ENCODE measurements at regions not wholly inside any gene's neighbourhood (a gene's known extent, or its start where the extent isn't known, plus 50 kb on each side); places are given as distances from the start of the nearest gene placed in this dataset.

DNA sequence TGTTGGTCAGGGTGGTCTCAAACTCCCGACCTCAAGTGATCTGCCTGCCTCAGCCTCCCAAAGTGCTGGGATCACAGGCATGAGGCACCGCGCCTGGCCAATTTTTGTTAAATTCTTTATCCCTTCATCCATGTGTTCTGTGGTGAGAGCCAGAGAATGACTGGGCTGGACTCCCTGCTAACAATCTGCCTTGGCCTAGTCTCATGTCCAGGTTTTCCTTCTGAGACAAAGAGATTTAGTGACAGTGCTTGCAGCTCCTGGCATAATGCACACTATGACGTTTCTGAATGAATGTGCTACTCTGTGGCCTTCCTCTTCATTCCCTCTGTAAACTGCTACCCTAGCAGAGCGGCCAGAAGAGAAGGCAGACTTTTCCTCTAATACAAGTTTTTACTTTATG is 79.3 kb downstream of the FOXD1 start:
- no peak overlapping the region for H3K27ac Mint-ChIP-seq
- no peak overlapping the region for H3K4me3 Mint-ChIP-seq
- TF ChIP-seq, protein P1, sequence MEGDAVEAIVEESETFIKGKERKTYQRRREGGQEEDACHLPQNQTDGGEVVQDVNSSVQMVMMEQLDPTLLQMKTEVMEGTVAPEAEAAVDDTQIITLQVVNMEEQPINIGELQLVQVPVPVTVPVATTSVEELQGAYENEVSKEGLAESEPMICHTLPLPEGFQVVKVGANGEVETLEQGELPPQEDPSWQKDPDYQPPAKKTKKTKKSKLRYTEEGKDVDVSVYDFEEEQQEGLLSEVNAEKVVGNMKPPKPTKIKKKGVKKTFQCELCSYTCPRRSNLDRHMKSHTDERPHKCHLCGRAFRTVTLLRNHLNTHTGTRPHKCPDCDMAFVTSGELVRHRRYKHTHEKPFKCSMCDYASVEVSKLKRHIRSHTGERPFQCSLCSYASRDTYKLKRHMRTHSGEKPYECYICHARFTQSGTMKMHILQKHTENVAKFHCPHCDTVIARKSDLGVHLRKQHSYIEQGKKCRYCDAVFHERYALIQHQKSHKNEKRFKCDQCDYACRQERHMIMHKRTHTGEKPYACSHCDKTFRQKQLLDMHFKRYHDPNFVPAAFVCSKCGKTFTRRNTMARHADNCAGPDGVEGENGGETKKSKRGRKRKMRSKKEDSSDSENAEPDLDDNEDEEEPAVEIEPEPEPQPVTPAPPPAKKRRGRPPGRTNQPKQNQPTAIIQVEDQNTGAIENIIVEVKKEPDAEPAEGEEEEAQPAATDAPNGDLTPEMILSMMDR (IDR thresholded peaks at IDR 0.05): no peak
- Histone ChIP-seq H3K27ac (ENCODE audit: low read length) (no peak overlapping the region), H3K4me3 (ENCODE audit: low read length) (no peak overlapping the region), H3K36me3 (ENCODE audit: control insufficient read depth, insufficient read depth, low read length) (no peaks in the 10 kb centered on the region), H3K4me1 (ENCODE audit: control insufficient read depth, insufficient read depth, low read length) (no peaks in the 10 kb centered on the region), H3K27me3 (ENCODE audit: control insufficient read depth, insufficient read depth, low read length) (peaks cover 4% of the 10 kb centered on the region), H3K9me3 (ENCODE audit: control insufficient read depth, insufficient read depth, low read length) (no peaks in the 10 kb centered on the region)
- no peaks in the 10 kb centered on the region for H3K36me3 Mint-ChIP-seq
- no peaks in the 10 kb centered on the region for H3K4me1 Mint-ChIP-seq
- WGBS (ENCODE audit: insufficient coverage): 89% methylated on average over 5 of the region's 5 CpGs
- H3K9me3 Mint-ChIP-seq: no peaks in the 10 kb centered on the region
- H3K27me3 Mint-ChIP-seq (ENCODE audit: low read depth in 2 of 2): peaks cover 24 to 30% of the 10 kb centered on the region in 2 donors
- intact Hi-C loops (cut with micrococcal nuclease): no loop called here
- DNase-seq (no peak), ATAC-seq (no peak)

DNA sequence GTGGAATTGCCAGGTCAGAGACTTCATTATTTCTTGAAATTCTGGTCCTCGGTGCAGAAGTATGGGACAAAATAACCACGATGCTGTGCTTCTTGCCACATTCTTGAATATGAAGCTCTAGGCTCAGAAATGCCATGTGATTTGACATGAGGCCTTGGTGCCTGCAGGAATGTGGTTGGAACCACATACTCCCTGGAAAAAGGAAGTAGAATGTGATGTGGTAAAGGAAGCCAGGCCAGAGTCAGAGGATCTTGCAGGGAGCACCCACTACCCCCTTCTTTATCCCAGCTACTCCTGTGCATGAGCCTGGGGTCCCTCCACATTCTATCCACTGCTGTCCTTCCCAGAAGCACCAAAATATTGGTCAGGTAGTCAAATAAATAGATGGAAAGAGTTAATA is 80.9 kb downstream of the FOXD1 start:
- intact Hi-C loops (cut with micrococcal nuclease): no loop called here
- Histone ChIP-seq H3K4me3 (ENCODE audit: low read length) (no peak overlapping the region), H3K27ac (ENCODE audit: low read length) (no peak overlapping the region), H3K4me1 (ENCODE audit: control insufficient read depth, insufficient read depth, low read length) (no peaks in the 10 kb centered on the region), H3K9me3 (ENCODE audit: control insufficient read depth, insufficient read depth, low read length) (no peaks in the 10 kb centered on the region), H3K36me3 (ENCODE audit: control insufficient read depth, insufficient read depth, low read length) (no peaks in the 10 kb centered on the region), H3K27me3 (ENCODE audit: control insufficient read depth, insufficient read depth, low read length) (peaks cover 4% of the 10 kb centered on the region)
- TF ChIP-seq, protein P1 (IDR thresholded peaks at IDR 0.05): no peak
- no peak for DNase-seq
- peaks cover 19% of the 10 kb centered on the region in 2 donors for H3K27me3 Mint-ChIP-seq (ENCODE audit: low read depth in 2 of 2)
- H3K36me3 Mint-ChIP-seq: no peaks in the 10 kb centered on the region
- no peaks in the 10 kb centered on the region for H3K4me1 Mint-ChIP-seq
- 83% methylated on average over 2 of the region's 2 CpGs for WGBS (ENCODE audit: insufficient coverage)
- no peak for ATAC-seq
- no peak overlapping the region for H3K27ac Mint-ChIP-seq
- H3K4me3 Mint-ChIP-seq: no peak overlapping the region
- H3K9me3 Mint-ChIP-seq: no peaks in the 10 kb centered on the region

DNA sequence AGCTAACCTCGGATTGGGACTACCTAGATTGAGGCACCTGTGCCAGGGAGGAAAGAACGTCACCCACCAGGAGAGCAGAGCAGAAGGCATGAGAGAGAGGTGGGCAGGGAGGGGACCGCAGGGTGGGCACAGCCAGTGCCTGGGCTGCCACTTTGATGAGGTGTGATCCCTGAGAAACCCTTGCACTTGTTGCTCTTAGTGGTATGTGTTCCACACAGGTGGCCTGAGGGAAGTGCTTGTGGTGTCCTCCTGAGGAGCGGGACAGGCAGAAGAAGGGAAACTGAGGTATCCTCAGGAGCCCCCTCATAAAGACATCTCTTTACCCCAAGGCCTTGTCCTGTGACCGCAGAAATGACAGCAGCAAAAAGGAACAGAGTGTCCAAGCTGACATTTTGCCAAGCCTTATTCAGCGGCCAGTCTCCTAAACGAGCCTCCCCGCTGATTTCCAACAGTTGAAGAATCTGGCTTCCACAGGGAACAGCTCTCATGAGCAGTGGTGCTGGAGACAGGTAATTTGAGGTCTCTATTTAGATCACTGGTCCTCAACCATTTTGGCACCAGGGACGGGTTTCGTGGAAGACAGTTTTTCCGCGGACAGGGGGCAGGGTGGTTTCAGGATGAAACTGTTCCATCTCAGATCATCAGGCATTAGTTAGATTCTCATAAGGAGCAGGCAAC is 82.4 kb downstream of the FOXD1 start:
- no peaks in the 10 kb centered on the region for H3K36me3 ChIP-seq (ENCODE audit: control insufficient read depth, insufficient read depth, low read length)
- Mint-ChIP-seq H3K27me3 (ENCODE audit: low read depth in 2 of 2) (peaks cover 18 to 21% of the 10 kb centered on the region in 2 donors), H3K4me1 (no peaks in the 10 kb centered on the region), H3K9me3 (no peaks in the 10 kb centered on the region), H3K36me3 (no peaks in the 10 kb centered on the region), H3K27ac (no peak overlapping the region), H3K4me3 (no peak overlapping the region)
- no peaks in the 10 kb centered on the region for H3K27me3 ChIP-seq (ENCODE audit: control insufficient read depth, insufficient read depth, low read length)
- no peaks in the 10 kb centered on the region for H3K4me1 ChIP-seq (ENCODE audit: control insufficient read depth, insufficient read depth, low read length)
- H3K27ac ChIP-seq (ENCODE audit: low read length): no peak overlapping the region
- intact Hi-C loops (cut with micrococcal nuclease): no loop called here
- H3K9me3 ChIP-seq (ENCODE audit: control insufficient read depth, insufficient read depth, low read length): no peaks in the 10 kb centered on the region
- no peak overlapping the region for H3K4me3 ChIP-seq (ENCODE audit: low read length)
- WGBS (ENCODE audit: insufficient coverage): 89% methylated on average over 12 of the region's 12 CpGs
- DNase-seq: no peak
- no peak for ATAC-seq
- TF ChIP-seq, protein P1 (IDR thresholded peaks at IDR 0.05): no peak

DNA sequence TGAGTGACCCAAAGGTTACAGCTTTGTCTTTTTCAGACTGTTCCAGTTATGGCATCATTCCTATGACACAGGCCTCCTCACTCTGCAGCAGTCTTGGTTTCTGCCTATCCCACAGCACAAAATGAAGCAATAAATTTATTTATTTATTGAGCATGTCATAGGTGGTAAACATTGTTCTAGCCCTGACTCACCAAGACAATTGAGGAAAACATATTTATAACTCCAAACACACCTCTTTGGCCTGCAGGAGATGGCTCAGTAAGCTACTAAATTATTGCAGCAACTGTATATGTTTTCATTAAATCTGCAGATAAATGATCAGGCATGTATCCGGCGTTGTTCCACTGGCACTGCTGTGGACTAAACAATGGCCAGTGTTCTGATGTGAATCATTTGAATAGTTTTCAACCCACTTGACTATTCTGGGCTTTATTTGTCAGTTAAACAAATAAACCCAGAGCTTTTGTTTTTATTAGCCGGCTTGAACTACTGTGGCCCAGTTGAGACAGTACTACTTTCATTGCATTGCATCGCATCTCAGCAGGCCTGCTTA is 83.2 kb downstream of the FOXD1 start:
- no peaks in the 10 kb centered on the region for H3K36me3 Mint-ChIP-seq
- H3K4me1 Mint-ChIP-seq: no peaks in the 10 kb centered on the region
- WGBS (ENCODE audit: insufficient coverage): 88% methylated on average over 4 of the region's 4 CpGs
- H3K27me3 Mint-ChIP-seq (ENCODE audit: low read depth in 2 of 2): peaks cover 12 to 20% of the 10 kb centered on the region in 2 donors
- Histone ChIP-seq H3K4me1 (ENCODE audit: control insufficient read depth, insufficient read depth, low read length) (no peaks in the 10 kb centered on the region), H3K36me3 (ENCODE audit: control insufficient read depth, insufficient read depth, low read length) (no peaks in the 10 kb centered on the region), H3K4me3 (ENCODE audit: low read length) (no peak overlapping the region), H3K27ac (ENCODE audit: low read length) (no peak overlapping the region), H3K9me3 (ENCODE audit: control insufficient read depth, insufficient read depth, low read length) (no peaks in the 10 kb centered on the region), H3K27me3 (ENCODE audit: control insufficient read depth, insufficient read depth, low read length) (no peaks in the 10 kb centered on the region)
- intact Hi-C loops (cut with micrococcal nuclease): no loop called here
- TF ChIP-seq, protein P1 (IDR thresholded peaks at IDR 0.05): no peak
- ATAC-seq (no peak), DNase-seq (no peak)
- H3K27ac Mint-ChIP-seq: no peak overlapping the region
- no peaks in the 10 kb centered on the region for H3K9me3 Mint-ChIP-seq
- H3K4me3 Mint-ChIP-seq: no peak overlapping the region
